Suppressor macrophage (primary cell): ENCODE measurements at regions not wholly inside any gene's neighbourhood (a gene's known extent, or its start where the extent isn't known, plus 50 kb on each side); places are given as distances from the start of the nearest gene placed in this dataset.
A peak's percentile ranks its signal among the peaks of the same experiment; 100 is the strongest.
"Not testable (repeated sequence)": the region's sequence is repeated elsewhere in the genome, so short reads cannot be mapped to it uniquely, and the experiment has no call there.

Source experiments
- DNase-seq, 4 experiments: peaks; one replicate each; pipeline ENCODE4 v3.0.0-alpha.2; 2020 to 2022

DNA sequence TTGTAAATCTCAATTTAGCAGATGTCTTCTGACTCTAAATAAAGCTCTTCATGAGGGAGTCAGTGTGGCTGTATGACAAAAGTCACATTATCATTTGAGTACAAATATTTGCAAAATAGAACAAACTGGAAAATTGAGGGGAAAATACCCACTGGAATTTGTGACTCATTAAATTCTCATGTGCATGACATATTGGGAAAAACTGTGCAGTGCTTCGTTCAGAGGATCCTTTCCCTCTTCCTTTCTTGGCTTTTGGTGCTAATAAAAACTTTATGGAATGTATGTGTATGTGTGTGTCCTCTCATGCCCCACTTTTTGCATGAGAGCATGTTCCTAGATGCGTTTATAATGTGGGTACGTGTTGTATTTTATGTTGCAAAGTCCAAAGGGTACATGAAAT lies 267.8 kb downstream of the KTN1 start:
- no peak for DNase-seq

DNA sequence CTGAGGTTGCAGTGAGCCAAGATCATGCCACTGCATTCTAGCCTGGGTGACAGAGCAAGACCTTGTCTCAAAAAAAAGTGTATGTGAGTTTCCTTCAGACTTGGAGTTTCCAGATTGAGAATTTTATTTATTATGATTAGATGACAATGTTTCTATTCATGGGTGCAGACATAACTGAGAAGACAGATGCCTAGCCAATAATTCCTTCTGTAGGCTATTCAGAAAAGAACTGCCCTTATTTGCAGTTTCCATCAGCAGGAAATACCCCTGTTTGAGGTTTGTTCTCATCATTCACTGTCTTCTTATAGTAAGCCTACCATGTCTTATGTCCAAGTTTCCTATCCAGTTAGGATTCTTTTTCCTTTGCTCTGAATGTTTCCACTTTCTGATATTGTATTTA lies 269.0 kb downstream of the KTN1 start:
- DNase-seq = no peak

DNA sequence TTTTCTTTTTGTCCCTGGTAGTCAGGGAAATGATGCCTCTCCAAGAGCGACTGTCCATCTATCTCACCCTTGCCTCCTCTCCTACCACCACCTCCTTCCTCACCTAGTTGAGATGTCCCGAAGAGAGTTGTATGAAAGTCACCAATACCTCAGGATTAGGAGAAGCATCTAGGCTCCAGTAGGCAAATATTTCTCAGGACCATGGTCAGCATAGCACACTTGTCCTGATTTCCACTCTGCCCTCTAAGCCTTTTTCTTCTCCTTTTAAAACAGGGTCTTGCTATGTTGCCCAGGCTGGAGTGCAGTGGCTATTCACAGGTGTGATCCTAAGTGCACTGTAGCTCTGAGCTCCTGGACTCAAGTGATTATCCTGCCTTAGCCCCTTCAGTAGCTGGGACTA lies 268.4 kb upstream of the PELI2 start:
- DNase-seq = no peak

DNA sequence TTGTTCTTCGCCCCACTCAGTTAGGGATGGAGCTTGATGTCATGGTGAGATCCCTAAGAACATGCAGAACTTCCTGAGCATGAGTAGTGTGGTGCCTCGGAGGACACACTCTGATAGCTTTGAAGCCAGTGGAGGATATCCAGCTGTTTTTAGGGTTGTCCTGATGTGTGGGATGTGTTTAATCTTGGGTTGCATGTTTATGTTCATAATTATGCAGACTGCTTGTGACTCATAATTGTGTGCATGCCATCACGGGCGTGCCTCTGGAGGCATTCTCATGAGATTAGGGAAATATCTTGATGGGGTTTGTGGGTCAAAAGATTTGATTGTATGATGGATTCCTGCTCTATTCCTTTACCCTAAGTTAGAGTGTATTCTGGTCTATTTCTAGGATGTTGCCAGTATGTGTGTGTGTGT lies 267.4 kb upstream of the PELI2 start:
- DNase-seq = no peak

DNA sequence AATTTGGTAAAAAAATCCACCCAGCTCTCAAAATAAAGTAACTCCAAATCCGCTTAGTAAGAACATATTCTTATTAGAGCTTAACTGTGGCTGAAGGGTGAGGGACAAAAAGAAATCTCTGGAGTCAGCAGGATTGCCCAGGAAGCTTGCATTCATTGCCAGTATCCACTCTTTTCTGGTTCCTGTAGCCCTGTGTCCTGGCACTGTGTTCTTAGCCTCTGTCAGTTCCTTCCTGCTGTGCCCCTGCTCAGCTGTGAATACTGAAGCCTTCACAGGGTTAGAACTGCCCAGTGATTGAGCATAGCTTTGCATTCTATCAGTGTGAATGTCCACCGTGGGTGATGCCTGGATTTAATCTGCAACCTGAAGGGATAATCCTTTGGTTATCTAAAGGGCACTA lies 266.9 kb upstream of the PELI2 start:
- no peak for DNase-seq

DNA sequence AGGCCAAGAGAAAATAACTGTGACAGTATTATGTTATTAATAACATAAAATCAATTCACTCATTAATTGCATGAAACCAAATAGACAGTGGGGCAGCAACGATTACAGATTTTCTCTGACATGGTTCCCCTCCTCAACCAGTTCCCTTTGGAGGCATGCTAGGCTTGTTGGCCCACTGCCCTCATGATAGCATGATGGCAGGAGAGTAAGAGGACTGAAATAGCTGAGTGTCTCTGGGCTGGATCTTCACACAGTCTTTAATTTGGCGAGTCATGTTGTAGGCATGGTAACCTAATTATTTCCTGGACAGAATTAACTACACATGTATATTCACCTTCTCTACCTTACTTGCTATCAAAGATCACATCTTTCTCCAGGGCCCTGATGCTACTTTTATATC lies 266.2 kb upstream of the PELI2 start:
- DNase-seq = no peak

DNA sequence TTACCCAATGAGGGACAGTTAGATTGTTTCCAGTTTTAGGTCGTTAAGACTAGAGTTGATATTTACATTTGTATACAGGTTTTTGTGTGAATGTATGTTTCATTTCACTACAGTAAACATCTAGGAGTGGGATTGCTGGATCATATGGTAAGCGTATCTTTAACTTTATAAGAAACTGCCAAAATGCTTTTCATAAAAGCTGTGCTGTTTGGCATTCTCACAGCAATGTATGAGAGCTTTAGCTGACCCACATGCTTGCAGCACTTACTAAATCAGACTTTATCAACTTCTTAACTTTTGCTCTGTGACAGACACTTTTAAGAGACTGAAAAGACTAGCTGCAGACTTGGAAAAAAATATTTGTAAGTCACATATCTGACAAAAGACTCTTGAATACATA lies 262.5 kb upstream of the PELI2 start:
- no peak for DNase-seq

DNA sequence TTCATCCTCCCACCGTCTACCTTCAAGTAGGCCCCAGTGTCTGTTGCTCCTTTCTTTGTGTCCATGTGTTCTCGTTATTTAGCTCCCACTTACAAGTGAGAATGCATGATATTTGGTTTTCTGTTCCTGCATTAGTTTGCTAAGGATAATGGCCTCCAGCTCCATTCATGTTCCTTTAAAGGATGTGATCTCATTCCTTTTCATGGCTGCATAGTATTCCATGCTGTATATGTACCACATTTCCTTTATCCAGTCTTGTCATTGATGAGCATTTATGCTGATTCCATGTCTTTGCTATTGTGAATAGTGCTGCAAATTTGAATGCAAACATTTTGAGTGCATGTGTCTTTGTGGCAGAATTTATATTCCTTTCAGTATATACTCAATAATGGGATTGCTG lies 259.6 kb upstream of the PELI2 start:
- no peak for DNase-seq

DNA sequence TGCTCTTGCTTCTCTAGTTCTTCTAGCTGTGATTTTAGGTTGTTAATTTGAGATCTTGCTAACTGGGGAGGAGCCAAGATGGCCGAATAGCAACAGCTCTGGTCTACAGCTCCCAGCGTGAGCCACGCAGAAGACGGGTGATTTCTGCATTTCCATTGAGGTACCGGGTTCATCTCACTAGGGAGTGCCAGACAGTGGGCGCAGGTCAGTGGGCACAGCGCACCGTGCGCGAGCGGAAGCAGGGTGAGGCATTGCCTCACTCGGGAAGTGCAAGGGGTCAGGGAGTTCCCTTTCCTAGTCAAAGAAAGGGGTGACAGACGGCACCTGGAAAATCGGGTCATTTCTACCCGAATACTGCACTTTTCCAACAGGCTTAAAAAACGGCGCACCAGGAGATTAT lies 256.6 kb upstream of the PELI2 start:
- DNase-seq = not testable (repeated sequence)

DNA sequence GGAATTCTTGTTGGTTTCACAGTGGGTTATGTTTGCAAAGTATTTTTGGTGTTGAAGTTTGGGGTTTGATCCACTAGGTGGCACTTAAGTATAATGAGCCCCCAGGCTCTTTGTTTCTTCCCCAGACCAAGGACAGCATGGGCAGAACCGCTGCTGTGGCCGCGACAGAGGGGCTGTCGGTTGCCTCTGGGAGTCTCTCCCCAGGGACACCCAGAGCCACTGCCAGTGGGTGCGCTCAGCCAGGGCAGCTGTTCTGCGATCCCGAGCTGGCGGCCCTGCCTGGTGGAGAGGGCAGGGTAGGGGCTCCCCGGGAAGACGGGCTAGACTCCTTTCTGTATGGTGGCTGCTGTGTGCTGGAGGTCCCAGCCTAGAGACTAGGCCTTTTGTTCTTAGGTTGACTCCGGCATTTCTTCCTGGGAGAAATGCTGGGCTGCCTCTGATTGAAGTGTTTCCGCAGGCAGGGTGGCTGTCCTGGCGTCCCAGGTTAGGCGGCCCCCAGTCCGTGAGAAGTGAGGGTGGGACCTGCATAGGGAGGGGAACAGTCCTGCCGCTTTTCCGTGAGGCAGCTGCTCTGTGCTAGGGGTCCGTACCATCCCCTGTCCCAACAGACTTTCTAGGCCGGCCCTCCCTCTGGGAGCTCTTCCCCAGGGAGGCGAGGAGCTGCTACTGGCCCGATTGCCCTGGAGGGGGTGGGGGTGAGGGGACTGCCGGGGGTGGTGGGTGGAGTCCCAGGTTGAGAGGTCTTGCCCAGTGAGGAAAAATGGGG lies 253.1 kb upstream of the PELI2 start:
- peak in 2 of 4 experiments; percentile 8 to 20 for DNase-seq

DNA sequence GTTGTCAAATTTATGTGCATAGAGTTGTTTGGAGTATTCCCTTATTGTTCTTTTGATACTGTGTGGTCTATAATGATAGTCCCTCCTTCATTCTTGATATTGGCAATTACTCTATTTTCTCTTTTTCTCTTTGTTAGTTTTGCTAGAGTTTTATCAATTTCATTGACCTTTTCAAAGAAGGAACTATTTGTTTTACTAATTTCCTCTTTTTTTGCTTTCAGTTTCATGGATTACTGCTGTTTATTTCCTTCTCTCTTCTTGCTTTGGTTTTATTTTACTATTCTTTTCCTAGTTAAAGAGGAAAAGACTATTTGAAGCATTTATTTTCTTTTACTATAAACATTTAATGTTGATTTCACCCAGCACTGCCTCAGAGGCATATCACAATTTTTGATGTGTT lies 250.9 kb upstream of the PELI2 start:
- DNase-seq = peak in 2 of 4 experiments; percentile 26 to 48

DNA sequence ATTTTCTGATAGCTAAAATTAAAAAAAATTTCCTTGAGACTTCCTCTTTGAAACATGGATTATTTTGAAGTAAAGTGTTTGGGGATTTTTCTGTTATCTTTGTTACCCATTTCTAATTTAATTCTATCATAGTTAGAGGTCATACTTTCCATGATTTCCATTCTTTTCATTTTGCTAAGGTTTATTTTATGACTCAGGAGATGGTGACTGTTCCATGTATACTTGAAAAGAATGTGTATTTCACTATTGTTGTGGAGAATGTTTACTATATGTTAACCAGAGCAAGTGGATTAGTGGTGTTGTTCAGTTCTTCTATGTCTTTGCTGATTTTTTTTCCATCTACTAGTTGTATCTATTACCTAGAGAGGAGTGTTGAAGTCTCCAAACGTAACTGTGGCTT lies 250.5 kb upstream of the PELI2 start:
- no peak for DNase-seq

DNA sequence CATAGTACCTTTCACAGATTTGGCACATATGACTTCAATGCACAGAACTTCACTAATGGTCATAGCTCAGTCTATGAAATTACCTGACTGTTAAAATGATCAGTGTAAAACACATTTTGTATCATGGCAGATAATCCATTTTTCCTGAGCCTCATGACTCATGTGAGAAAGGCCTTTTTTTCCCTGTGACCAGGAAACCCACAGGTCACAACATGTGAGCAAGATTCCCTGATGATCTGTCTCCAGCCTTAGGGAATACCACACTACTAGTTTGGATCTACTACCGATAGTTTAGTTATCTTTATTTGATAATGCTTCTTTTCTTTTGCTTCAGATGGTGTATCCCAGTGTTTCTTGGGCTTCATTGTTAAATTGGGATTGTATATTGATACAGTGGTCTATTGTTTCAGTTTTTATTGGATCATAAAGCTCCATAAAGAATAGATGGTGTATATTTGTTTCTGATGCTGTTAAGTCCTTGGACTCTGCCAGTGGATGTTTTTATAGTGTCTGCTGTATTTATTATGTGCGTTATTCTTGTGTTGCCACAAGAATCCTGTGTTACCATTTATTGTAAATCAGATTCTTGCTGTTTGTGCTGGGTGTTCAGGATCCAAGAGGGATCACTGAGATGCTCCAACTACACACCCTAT lies 248.7 kb upstream of the PELI2 start:
- DNase-seq = no peak

DNA sequence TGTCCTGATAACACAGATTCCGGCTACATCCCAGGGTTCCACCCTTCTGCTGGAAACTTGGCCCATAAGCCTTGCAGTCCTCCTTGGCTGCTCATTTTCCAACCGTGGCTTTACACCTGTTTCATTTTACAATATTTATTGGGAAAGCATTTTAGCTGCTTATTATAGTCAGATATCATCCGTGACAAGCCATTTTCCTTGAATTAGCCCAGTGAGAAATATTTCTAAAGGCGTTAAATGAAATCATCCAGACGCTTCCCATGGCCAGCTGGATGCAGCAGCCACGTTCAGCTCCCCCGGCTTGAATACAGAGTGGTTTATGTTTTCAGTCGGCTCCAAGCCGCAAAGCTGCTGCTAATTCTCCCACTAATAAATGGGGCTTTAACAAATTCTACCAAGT lies 245.0 kb upstream of the PELI2 start:
- no peak for DNase-seq

DNA sequence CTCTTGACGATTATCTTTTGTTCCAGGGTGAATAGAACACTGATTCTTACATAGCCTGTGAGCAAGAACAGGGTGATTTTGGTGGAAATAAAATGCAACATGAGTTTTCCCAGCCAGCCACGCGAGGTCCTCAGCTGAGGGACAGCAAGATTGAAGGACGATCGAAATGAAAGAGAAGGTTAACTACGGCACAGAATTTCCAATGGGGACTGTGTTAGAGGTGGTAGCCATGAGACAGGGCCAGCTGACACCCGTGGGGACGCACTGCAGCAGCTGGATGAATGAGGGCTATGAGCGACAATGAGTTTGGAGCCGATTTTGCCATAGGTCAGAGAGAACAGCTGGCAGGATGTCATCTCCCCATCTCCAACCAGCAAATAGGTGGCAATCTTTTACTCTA lies 243.4 kb upstream of the PELI2 start:
- no peak for DNase-seq

DNA sequence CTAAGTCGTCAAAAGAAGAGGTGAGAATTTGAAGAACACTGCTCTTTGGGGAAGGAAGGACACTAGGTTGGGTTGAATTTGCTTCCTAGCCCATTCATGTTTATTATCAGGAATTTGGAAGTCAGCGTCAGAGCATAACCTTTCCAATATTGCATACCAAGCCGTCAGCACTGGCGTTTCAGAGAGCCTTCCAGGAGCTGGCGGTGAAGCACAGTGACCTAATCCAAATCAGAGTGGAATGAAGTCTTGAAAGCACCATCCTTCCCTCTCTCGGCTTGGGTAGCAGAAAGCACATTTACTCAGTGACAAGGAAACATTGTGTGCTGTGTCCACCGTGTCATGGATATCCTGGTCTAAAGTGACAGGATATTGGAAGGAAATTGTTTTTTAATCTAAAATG lies 240.3 kb upstream of the PELI2 start:
- DNase-seq = no peak

DNA sequence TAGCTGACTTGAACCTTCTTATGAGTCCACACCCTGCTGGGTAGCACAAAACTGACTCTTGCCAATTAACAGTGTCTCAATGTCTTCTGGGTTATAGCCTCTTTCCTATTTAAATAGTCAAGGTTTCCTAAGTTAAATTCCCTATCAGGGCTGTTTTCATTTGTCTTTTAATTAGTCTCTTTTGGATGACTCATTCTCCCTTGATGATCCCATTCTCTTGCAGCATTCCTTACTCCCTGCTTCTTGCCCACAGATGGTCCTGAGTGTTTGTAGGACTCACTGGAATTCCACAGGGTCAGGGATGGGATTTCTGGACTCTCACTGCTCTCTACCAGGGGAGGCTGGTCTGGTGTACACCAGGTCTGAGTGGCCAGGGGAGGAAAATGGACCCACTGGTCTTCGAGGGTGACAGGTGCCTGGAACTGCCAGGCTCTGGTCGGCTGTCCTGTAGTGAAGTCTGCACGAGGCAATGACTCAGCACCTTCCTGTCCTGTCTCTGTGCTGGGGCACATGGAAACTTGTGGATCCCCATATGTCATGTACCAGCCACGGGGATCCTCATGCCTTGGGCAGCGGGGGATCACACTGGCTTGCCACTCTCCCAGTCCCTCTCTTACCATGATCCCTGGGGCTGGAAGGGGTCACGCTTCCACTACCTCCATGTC lies 236.5 kb upstream of the PELI2 start:
- peak in 1 of 4 experiments; percentile 8 for DNase-seq

DNA sequence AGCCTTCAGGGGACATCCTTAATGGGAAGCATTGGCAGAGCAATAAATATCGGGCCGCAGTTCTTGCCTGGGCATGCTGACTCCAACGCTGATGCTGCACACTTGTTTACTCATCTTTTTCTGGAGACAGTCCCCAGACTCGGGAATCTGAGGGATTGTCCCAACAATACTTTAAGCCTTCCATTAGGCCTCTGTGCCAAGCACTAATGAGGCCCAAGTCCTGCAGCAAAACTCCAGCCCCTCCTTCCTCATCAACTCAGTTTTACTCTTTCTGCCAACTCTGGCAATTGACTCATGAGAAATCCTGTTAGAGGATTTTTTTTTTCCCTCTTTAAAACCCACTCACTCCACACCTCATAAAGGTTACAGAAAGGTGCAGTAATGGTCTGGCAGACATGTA lies 233.4 kb upstream of the PELI2 start:
- no peak for DNase-seq

DNA sequence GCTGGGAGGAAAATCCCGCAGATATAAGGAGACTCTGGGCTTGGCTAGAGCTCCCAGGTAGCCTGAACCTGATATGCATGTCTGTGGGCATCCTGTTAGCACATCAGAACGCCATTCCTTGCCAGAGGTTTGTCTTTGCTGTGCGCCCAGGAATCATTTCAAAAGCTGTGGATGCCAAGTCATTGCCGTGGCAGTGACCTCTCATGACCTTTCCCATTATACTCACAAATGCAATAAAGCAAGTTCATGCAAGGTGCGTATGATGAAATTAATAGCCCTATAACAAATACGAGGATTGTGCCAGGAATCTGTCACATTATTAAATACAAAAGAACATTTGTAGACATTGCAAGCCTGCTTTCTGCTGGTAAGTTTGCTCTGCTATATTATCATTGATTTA lies 229.1 kb upstream of the PELI2 start:
- DNase-seq = no peak

DNA sequence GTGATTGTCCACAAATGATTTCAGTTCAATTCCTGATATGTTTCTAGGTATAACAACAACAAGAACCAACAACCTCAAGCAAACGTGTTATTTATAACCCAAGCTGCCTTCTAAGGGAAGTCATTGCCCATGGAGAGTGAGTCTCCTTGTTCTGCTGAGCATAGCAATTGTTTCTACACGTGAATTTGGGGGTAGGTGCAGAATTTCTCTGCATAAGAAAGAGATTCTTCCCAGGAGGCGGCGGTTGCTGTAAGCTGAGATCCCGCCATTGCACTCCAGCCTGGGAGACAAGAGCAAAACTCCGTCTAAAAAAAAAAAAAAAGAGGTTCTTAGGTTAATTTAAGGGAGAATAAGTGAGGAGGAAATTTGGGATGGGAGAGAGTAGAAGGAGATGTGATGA lies 226.5 kb upstream of the PELI2 start:
- no peak for DNase-seq

DNA sequence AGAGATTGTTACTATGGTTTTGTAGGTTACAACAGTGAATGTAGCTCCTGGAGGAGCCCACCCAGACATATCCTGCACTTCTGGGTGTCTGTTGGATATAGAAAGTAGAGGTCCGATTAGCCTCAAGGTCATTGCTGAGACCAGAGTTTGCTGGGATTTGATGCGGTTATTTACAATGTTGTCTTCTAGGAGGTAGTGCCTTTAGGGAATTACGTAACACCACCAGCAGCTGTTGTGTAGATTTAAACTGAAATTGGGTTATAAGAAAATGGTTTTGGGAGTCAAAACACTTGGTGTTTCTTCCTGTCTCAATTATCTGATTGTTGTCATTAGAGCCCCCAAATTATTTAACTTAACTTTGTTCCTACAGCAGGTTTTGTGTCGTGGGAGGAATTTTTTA lies 225.3 kb upstream of the PELI2 start:
- no peak for DNase-seq

DNA sequence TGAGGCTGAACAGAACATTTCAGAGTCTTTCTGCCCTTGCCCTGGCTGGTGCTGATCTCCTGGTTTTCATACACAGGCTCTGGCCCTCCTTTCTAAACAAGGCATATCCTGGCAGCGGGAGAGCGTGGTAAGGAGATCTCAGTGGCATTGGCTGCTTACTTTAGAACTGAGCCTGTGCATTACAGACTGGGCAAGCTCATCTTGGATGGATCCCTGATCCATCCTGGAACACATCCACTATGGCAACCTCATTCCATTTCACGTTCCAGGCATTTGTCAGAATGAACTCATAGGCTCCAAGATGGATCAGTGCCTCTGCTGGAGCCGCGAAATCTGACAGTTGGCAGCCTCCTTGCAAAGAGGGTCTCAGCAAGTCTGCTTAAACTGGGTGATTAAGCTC lies 224.5 kb upstream of the PELI2 start:
- no peak for DNase-seq

DNA sequence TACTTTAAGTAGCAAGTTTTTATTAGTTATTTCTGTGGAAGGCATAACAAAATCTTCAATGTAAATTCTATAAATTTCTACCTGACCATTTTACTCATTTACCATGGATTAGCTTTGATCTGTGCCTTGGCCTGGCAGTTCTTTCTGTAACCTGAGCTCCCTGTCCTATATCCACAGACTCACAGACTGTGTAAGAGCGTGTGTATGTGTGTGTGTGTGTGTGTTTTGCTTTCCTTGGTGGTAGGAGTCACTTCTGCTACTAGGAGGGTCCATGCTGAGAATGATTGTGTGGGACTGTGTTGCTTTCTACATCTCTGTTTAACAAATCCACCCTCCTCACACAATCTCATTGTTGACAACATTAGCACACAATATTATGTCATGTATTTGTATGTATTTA lies 221.2 kb upstream of the PELI2 start:
- no peak for DNase-seq

DNA sequence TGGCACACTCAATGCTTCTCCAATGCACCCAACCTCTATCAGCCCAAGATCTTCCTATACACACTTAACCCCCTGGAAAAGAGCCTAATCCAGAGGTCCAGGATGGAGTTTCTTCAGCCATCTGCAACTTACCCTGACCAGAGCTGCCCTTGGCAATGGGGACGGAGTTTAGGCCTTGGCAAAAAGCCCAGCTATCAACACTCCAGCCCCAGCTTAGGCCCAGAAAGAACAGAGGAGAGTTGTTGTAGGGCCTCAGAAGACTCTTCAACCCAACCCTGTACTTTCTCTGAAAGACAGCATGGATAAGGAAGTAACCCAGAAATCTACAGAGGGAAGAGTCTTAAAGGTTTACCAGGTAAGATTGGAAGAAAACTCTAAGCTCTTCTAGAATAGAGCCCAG lies 219.3 kb upstream of the PELI2 start:
- DNase-seq = no peak
